Right forelimb (tissue), 1 donor: ENCODE measurements at regions not wholly inside any gene's neighbourhood (a gene's known extent, or its start where the extent isn't known, plus 50 kb on each side); places are given as distances from the start of the nearest gene placed in this dataset.

ENCODE experiments used
- DNase-seq: peaks from one replicate; pipeline ENCODE4 v3.0.0-alpha.2; 2018

- no peak for DNase-seq
Observed at GRCh38 chr1:87791931-87792740, 463.5 kb downstream of the LMO4 start.

- DNase-seq, result no peak
Observed at GRCh38 chr1:87794788-87795614, 466.3 kb downstream of the LMO4 start.

- DNase-seq, result no peak
Observed at GRCh38 chr1:87795615-87796337, 467.1 kb downstream of the LMO4 start.

GRCh38 chr1:87796471-87796901 lies 467.8 kb downstream of the LMO4 start:
- DNase-seq, result no peak

- DNase-seq, result no peak
Observed at GRCh38 chr1:87799451-87799850, 470.8 kb downstream of the LMO4 start.

- DNase-seq, result no peak
Observed at GRCh38 chr1:87800006-87800405, 471.3 kb downstream of the LMO4 start.

GRCh38 chr1:87803375-87803774 lies 474.7 kb downstream of the LMO4 start:
- DNase-seq, result no peak

GRCh38 chr1:87804128-87804527 lies 475.4 kb downstream of the LMO4 start:
- DNase-seq, result no peak

GRCh38 chr1:87805666-87806378 lies 477.1 kb downstream of the LMO4 start:
- no peak for DNase-seq

GRCh38 chr1:87806379-87807094 lies 477.9 kb downstream of the LMO4 start:
- DNase-seq, result no peak

GRCh38 chr1:87810166-87810565 lies 481.5 kb downstream of the LMO4 start:
- no peak for DNase-seq

GRCh38 chr1:87812871-87813577 lies 484.3 kb downstream of the LMO4 start:
- DNase-seq, result no peak

GRCh38 chr1:87814573-87814972 lies 485.9 kb downstream of the LMO4 start:
- DNase-seq, result no peak

GRCh38 chr1:87816646-87817045 lies 488.0 kb downstream of the LMO4 start:
- no peak for DNase-seq

GRCh38 chr1:87820668-87821334 lies 492.1 kb downstream of the LMO4 start:
- no peak for DNase-seq

GRCh38 chr1:87821335-87821697 lies 492.6 kb downstream of the LMO4 start:
- DNase-seq, result no peak

- DNase-seq, result peak; percentile 50
Observed at GRCh38 chr1:87826681-87827251, 498.1 kb downstream of the LMO4 start.

GRCh38 chr1:87829360-87829759 lies 500.7 kb downstream of the LMO4 start:
- DNase-seq, result no peak

- no peak for DNase-seq
Observed at GRCh38 chr1:87830432-87830978, 501.8 kb downstream of the LMO4 start.

GRCh38 chr1:87833166-87833565 lies 504.5 kb downstream of the LMO4 start:
- DNase-seq, result no peak
